ENCODE measurements at regions not wholly inside any gene's neighbourhood (a gene's known extent, or its start where the extent isn't known, plus 50 kb on each side); places are given as distances from the start of the nearest gene placed in this dataset.

GRCh38 chr5:73317523-73317922 is 131.1 kb downstream of the FOXD1 start:
- no peak for DNase-seq (ENCODE audit: low read depth)
- no peak overlapping the region for H3K4me3 ChIP-seq (ENCODE audit: low read depth, low read length)
- no peak for TF ChIP-seq CTCF (IDR thresholded peaks at IDR 0.05; ENCODE audit: insufficient read depth, low read depth, low read length)

GRCh38 chr5:73314395-73315257 is 134.0 kb downstream of the FOXD1 start:
- H3K4me3 ChIP-seq (ENCODE audit: low read depth, low read length): no peak overlapping the region
- TF ChIP-seq CTCF (IDR thresholded peaks at IDR 0.05; ENCODE audit: insufficient read depth, low read depth, low read length): no peak
- DNase-seq (ENCODE audit: low read depth): no peak

GRCh38 chr5:73312872-73313510 is 135.6 kb downstream of the FOXD1 start:
- H3K4me3 ChIP-seq (ENCODE audit: low read depth, low read length): no peak overlapping the region
- TF ChIP-seq CTCF (IDR thresholded peaks at IDR 0.05; ENCODE audit: insufficient read depth, low read depth, low read length): no peak
- no peak for DNase-seq (ENCODE audit: low read depth)

GRCh38 chr5:73312146-73312871 is 136.3 kb downstream of the FOXD1 start:
- peak; percentile 46 for TF ChIP-seq CTCF (IDR thresholded peaks at IDR 0.05; ENCODE audit: insufficient read depth, low read depth, low read length)
- H3K4me3 ChIP-seq (ENCODE audit: low read depth, low read length): no peak overlapping the region
- DNase-seq (ENCODE audit: low read depth): peak; percentile 78

- TF ChIP-seq CTCF (IDR thresholded peaks at IDR 0.05; ENCODE audit: insufficient read depth, low read depth, low read length): no peak
Observed at GRCh38 chr5:73311291-73312110, 137.1 kb downstream of the FOXD1 start.

More at GRCh38 chr5:73311291-73312110, 137.1 kb downstream of the FOXD1 start:
- peak; percentile 68 for DNase-seq (ENCODE audit: low read depth)
- no peak overlapping the region for H3K4me3 ChIP-seq (ENCODE audit: low read depth, low read length)

Measured in fibroblast of villous mesenchyme (primary cell).